T-cell (primary cell): ENCODE measurements at regions not wholly inside any gene's neighbourhood (a gene's known extent, or its start where the extent isn't known, plus 50 kb on each side); places are given as distances from the start of the nearest gene placed in this dataset.

Experiments used
- ATAC-seq, 4 experiments: fragments of 200-7000 bp in 3 of 4; fragments of 150-1000 bp in 1 of 4; cut with Tn5 transposase; replicated peaks in 1 of 4; 1 replicate in 3 of 4; 2 replicates in 1 of 4; pipeline ENCODE4 v1.10.0; 2021; ENCODE audit warnings: moderate library complexity in 3 of 4, mild to moderate bottlenecking in 2 of 4, moderate number of reproducible peaks in 1 of 4
- CTCF ChIA-PET, 2 donors: fragments of 300-600 bp; sonication (Branson Sonifier 250); formaldehyde crosslinking; loops; one replicate each; lab custom pipeline; 2022; ENCODE audit warnings: antibody characterized with exemption in 2 of 2; lab: Charles Lee
- POLR2A ChIA-PET, 2 donors: fragments of 300-600 bp; sonication (Branson Sonifier 250); formaldehyde crosslinking; loops; one replicate each; lab custom pipeline; 2022; ENCODE audit warnings: antibody characterized with exemption in 2 of 2; lab: Charles Lee
- DNase-seq, 35 experiments: peaks; one replicate each; pipeline versions ENCODE4 v3.0.0 to v3.0.0-alpha.2; 2013 to 2023
- H3K27ac ChIP-seq: one replicate; pipeline ENCODE4 v1.5.1; 2013; ENCODE audit warnings: low read length
- H3K27me3 ChIP-seq, 2 experiments: replicated peaks in 1 of 2; 1 replicate in 1 of 2; 2 replicates in 1 of 2; pipeline versions ENCODE4 v1.6.1 to v1.7.0; 2013; ENCODE audit warnings: low read length in 1 of 2, mixed read lengths in 1 of 2; ENCODE audit not compliant: control insufficient read depth in 2 of 2, insufficient read depth in 2 of 2; ENCODE audit errors: extremely low read depth in 1 of 2
- H3K36me3 ChIP-seq, 2 donors: 1 replicate in 1 of 2; 2 replicates in 1 of 2; pipeline versions ENCODE4 v1.6.1 to v1.7.0; 2013; ENCODE audit warnings: low read length in 1 of 2; ENCODE audit not compliant: control insufficient read depth in 2 of 2, insufficient read depth in 1 of 2; ENCODE audit errors: extremely low read depth in 1 of 2
- H3K4me1 ChIP-seq, 2 experiments: 1 replicate in 1 of 2; 2 replicates in 1 of 2; pipeline versions ENCODE4 v1.6.1 to v1.7.0; 2013; ENCODE audit warnings: low read length in 2 of 2, mixed read lengths in 1 of 2; ENCODE audit not compliant: insufficient read depth in 2 of 2, control insufficient read depth in 1 of 2; ENCODE audit errors: extremely low read depth in 1 of 2
- H3K4me3 ChIP-seq, 2 donors: 1 replicate in 1 of 2; 2 replicates in 1 of 2; pipeline versions ENCODE4 v1.5.1 to v1.7.0; 2013; ENCODE audit warnings: mild to moderate bottlenecking in 2 of 2, low read length in 1 of 2, moderate library complexity in 1 of 2; ENCODE audit not compliant: control insufficient read depth in 1 of 2; ENCODE audit errors: extremely low read depth in 1 of 2
- H3K9me3 ChIP-seq: 2 replicates; pipeline ENCODE4 v1.7.0; 2013
- H3K27ac Mint-ChIP-seq, 2 donors: one replicate each; pipeline ENCODE4 v1.8.0; 2020 to 2021; ENCODE audit warnings: mild to moderate bottlenecking in 2 of 2, mixed read lengths in 2 of 2
- H3K27me3 Mint-ChIP-seq, 2 donors: one replicate each; pipeline ENCODE4 v1.8.0; 2021 to 2022; ENCODE audit warnings: mixed read lengths in 2 of 2
- H3K36me3 Mint-ChIP-seq: one replicate; pipeline ENCODE4 v1.8.0; 2021; ENCODE audit warnings: mixed read lengths
- H3K4me1 Mint-ChIP-seq, 3 donors: one replicate each; pipeline ENCODE4 v1.8.0; 2020 to 2022; ENCODE audit warnings: mixed read lengths in 3 of 3, mild to moderate bottlenecking in 1 of 3
- H3K4me3 Mint-ChIP-seq, 3 donors: one replicate each; pipeline ENCODE4 v1.8.0; 2020 to 2022; ENCODE audit warnings: mild to moderate bottlenecking in 3 of 3, mixed read lengths in 3 of 3, moderate library complexity in 3 of 3
- H3K9me3 Mint-ChIP-seq, 3 donors: one replicate each; pipeline ENCODE4 v1.8.0; 2020 to 2022; ENCODE audit warnings: mixed read lengths in 3 of 3
- WGBS: methylation state at CpG from one replicate; pipeline ENCODE4 v1.1.5; 2013; ENCODE audit warnings: missing lambda C conversion rate; ENCODE audit not compliant: insufficient coverage; 5-methylcytosine and 5-hydroxymethylcytosine counted together

DNA sequence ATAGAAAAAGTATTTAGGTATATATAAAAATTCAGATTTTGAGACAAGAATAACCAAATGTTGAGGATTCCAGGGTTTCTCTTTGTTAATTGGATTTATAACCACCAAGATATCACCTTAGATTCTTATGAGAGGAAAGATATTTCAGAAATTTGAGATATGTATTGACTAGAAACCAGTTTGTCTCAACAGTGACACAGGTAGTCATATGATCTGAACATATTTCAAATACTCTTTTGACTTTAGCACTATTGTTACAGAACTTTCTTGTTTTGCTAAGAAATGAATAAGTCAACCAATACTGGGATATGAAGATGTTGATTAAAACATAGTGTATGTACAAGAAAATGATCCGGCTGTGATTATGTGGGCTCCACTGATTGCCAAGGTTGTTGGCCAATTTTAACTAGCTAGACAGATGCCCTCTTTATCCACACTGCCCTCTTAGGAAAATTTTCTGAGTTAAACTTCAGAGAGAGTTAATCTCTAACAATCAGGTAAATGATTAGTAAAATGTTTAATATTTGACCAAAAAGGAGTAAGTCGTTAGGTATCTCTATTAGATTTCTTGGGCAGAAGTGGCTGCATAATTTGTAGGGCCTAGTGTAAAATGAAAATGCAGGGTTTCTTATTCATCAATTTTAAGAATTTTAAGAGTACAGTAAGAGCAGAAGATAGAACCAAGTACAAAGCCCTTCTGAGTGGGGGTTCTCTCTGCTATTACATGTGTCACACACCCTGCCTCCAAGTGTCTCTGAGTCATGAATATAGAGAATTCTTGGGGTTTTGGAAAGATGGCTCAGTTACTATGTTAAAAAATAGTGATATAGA is 376.0 kb downstream of the TFEC start:
- Mint-ChIP-seq H3K27ac (no peak overlapping the region), H3K4me3 (no peak overlapping the region), H3K36me3 (no peaks in the 10 kb centered on the region), H3K9me3 (no peaks in the 10 kb centered on the region), H3K27me3 (no peaks in the 10 kb centered on the region), H3K4me1 (no peaks in the 10 kb centered on the region)
- no peaks in the 10 kb centered on the region for H3K9me3 ChIP-seq
- ChIA-PET POLR2A (no interaction called here), CTCF (no interaction called here)
- no peak overlapping the region for H3K4me3 ChIP-seq
- no CpG with 5 or more reads among the region's 2 CpGs for WGBS
- H3K4me1 ChIP-seq, result no peaks in the 10 kb centered on the region
- H3K27ac ChIP-seq, result no peak overlapping the region
- no peaks in the 10 kb centered on the region for H3K36me3 ChIP-seq
- DNase-seq (no peak), ATAC-seq (no peak)
- H3K27me3 ChIP-seq, result no peaks in the 10 kb centered on the region

DNA sequence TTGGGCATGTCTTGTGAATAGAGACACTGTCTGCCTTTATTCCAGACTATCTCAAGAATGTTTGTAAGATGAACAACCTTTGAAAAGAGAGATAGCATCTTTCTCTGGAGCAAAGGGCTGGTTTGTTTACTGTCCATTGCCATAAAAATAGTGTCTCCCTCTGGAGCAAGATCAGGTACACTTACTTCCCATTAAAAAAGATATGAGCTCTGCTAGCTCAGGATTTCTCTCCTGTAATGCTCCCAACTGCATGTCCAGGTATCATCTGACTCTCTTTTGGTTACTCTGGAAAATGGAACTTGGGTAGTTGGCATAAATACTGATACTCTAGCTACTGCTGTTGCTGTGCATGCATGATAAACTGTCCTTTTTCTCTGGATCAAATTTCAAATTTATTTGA is 381.1 kb downstream of the TFEC start:
- Mint-ChIP-seq H3K36me3 (no peaks in the 10 kb centered on the region), H3K27me3 (no peaks in the 10 kb centered on the region), H3K27ac (no peak overlapping the region), H3K4me3 (no peak overlapping the region), H3K4me1 (no peaks in the 10 kb centered on the region), H3K9me3 (peaks cover 0 to 2% (median 0%) of the 10 kb centered on the region in 3 donors)
- ChIA-PET CTCF (no interaction called here), POLR2A (interaction anchor here in 1 of 2 donors (0.9 kb wide), 1 partner anchor 391 kb away, joined by 4 read pairs; no protein-coding TSS in a partner anchor)
- no peak for ATAC-seq
- no peak overlapping the region for H3K4me3 ChIP-seq
- no peak overlapping the region for H3K27ac ChIP-seq
- no peaks in the 10 kb centered on the region for H3K27me3 ChIP-seq
- no peaks in the 10 kb centered on the region for H3K4me1 ChIP-seq
- no peaks in the 10 kb centered on the region for H3K36me3 ChIP-seq
- no peaks in the 10 kb centered on the region for H3K9me3 ChIP-seq
- DNase-seq, result no peak

- Mint-ChIP-seq H3K9me3 (peaks cover 0 to 4% (median 2%) of the 10 kb centered on the region in 3 donors), H3K4me3 (no peak overlapping the region), H3K27me3 (no peaks in the 10 kb centered on the region), H3K36me3 (no peaks in the 10 kb centered on the region), H3K4me1 (no peaks in the 10 kb centered on the region), H3K27ac (no peak overlapping the region)
- ChIA-PET POLR2A (no interaction called here), CTCF (no interaction called here)
- Histone ChIP-seq H3K36me3 (no peaks in the 10 kb centered on the region), H3K9me3 (no peaks in the 10 kb centered on the region), H3K4me3 (no peak overlapping the region), H3K27ac (no peak overlapping the region), H3K4me1 (no peaks in the 10 kb centered on the region), H3K27me3 (no peaks in the 10 kb centered on the region)
- ATAC-seq, result no peak
- no CpG with 5 or more reads among the region's 3 CpGs for WGBS
- no peak for DNase-seq
Measured at GRCh38 chr7:115647712-115648111, 382.9 kb downstream of the TFEC start.

DNA sequence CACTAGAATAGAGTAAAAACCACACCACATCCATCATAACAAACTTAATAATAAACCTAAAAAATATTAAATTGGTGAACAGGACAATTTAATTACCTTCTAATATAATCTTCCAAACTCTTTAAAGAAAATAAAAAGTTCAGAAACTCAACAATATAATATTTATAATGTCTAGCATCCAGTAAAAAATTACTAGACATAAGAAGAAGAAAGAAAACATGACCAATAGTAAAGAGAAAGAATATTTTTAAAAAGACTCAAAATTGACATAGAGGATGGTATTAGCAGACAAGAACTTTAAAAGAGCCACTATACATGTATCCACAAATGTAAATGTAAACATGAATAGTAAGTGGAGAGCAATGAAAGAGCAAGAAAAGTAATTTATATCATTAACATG is 388.4 kb downstream of the TFEC start:
- Histone ChIP-seq H3K9me3 (no peaks in the 10 kb centered on the region), H3K27ac (no peak overlapping the region), H3K36me3 (no peaks in the 10 kb centered on the region), H3K4me3 (no peak overlapping the region), H3K4me1 (no peaks in the 10 kb centered on the region), H3K27me3 (no peaks in the 10 kb centered on the region)
- CTCF ChIA-PET, result no interaction called here
- H3K27me3 Mint-ChIP-seq, result no peaks in the 10 kb centered on the region
- peaks cover 3 to 13% (median 9%) of the 10 kb centered on the region in 3 donors for H3K9me3 Mint-ChIP-seq
- H3K27ac Mint-ChIP-seq, result no peak overlapping the region
- ATAC-seq, result no peak
- no peaks in the 10 kb centered on the region for H3K36me3 Mint-ChIP-seq
- no peak overlapping the region for H3K4me3 Mint-ChIP-seq
- no peaks in the 10 kb centered on the region for H3K4me1 Mint-ChIP-seq
- DNase-seq, result no peak
- POLR2A ChIA-PET, result no interaction called here

DNA sequence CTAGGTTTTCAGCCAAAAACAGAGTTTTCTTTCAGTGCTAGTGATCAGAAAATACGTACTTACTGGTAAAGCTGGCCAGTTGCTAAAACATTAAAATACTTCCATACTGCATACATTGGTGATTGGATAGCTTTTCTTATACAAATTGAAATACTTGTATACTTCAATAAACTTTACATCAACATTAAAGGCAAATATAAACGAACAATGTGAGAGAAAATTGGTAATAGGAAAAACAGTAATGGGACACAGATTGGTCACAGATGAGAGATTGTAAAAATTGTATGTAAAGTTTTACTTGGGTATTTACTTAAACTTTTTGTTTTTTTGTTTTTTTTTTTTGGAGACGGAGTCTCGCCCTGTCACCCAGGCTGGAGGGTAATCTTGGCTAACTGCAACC is 391.7 kb downstream of the TFEC start:
- Histone ChIP-seq H3K9me3 (no peaks in the 10 kb centered on the region), H3K4me3 (no peak overlapping the region), H3K27ac (no peak overlapping the region), H3K4me1 (no peaks in the 10 kb centered on the region), H3K36me3 (no peaks in the 10 kb centered on the region), H3K27me3 (no peaks in the 10 kb centered on the region)
- CTCF ChIA-PET, result interaction anchor here in 1 of 2 donors (0.6 kb wide), 1 partner anchor 11 kb away, joined by 4 read pairs; no protein-coding TSS in a partner anchor
- no peak overlapping the region for H3K4me3 Mint-ChIP-seq
- no CpG with 5 or more reads among the region's 4 CpGs for WGBS
- H3K27me3 Mint-ChIP-seq, result no peaks in the 10 kb centered on the region
- H3K9me3 Mint-ChIP-seq, result peaks cover 3 to 13% (median 7%) of the 10 kb centered on the region in 3 donors
- H3K4me1 Mint-ChIP-seq, result no peaks in the 10 kb centered on the region
- H3K36me3 Mint-ChIP-seq, result no peaks in the 10 kb centered on the region
- POLR2A ChIA-PET, result no interaction called here
- DNase-seq (no peak), ATAC-seq (no peak)
- no peak overlapping the region for H3K27ac Mint-ChIP-seq

DNA sequence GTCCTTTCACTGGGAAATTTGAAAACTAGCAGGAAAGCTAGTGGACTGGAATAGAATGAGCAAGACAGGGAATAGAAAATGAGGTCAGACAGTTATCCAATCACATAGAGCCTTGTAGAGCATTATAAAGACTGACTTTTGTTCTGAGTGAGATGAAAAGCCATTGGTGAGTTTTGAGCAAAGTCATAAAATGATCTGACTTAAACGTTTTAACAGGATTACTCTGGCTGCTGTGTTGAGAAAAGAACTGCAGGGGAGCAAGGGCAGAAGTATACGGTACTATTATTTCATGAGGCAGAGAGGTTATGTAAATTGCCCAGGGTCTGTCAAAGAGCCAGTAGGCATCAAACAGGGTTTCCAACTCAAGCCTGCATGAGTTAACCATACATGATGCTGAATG is 393.4 kb downstream of the TFEC start:
- Mint-ChIP-seq H3K27ac (no peak overlapping the region), H3K9me3 (peaks cover 3 to 7% (median 6%) of the 10 kb centered on the region in 3 donors), H3K27me3 (no peaks in the 10 kb centered on the region), H3K4me1 (no peaks in the 10 kb centered on the region), H3K4me3 (no peak overlapping the region), H3K36me3 (no peaks in the 10 kb centered on the region)
- DNase-seq, result no peak
- Histone ChIP-seq H3K27ac (no peak overlapping the region), H3K4me3 (no peak overlapping the region), H3K4me1 (no peaks in the 10 kb centered on the region), H3K36me3 (no peaks in the 10 kb centered on the region), H3K9me3 (no peaks in the 10 kb centered on the region), H3K27me3 (no peaks in the 10 kb centered on the region)
- ChIA-PET POLR2A (no interaction called here), CTCF (no interaction called here)
- no peak for ATAC-seq
- WGBS, result 57% methylated on average over 2 of the region's 2 CpGs
